Stimulated activated CD4-positive, alpha-beta T cell treated with anti-CD3 and anti-CD28 coated beads, Interleukin-2, amount 100 ng/mL, for 48 hours (primary cell): ENCODE measurements at regions not wholly inside any gene's neighbourhood (a gene's known extent, or its start where the extent isn't known, plus 50 kb on each side); places are given as distances from the start of the nearest gene placed in this dataset.

Experiments used
- DNase-seq, 2 donors: peaks; one replicate each; pipeline ENCODE4 v3.0.0-alpha.2; 2020

DNA sequence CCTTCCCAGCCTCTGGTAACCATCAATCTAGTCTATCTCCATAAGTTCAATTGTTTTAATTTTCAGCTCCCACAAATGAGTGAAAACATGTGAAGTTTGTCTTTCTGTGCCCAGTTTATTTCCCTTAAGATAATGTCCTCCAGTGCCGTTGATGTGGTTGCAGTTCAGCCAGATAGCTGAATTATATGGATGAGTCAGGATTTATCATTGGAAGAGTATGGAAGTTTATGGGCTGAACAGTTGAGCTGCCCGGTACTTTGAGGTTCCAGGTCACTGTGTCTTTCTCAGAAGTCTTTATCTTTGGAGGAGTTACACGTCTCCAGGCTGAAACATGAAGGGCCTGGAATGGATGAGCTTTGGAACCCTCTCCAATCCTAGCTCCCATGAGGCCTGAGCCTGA is 120.1 kb downstream of the ASCL4 start:
- no peak for DNase-seq

DNA sequence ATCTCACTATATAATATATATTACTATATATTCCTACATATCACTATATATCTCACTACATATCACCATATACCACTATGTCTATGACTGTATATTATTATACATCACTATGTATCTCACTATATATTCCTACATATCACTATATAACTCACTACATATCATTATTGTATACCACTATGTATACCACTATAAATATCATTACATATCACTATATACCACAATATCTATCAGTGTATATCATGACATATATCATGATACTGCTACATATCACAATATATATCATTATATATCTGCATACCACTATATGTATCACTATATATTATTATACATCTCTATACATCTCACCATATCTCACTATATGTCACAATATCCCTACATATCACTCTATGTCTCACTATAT is 121.5 kb downstream of the ASCL4 start:
- no peak for DNase-seq

DNA sequence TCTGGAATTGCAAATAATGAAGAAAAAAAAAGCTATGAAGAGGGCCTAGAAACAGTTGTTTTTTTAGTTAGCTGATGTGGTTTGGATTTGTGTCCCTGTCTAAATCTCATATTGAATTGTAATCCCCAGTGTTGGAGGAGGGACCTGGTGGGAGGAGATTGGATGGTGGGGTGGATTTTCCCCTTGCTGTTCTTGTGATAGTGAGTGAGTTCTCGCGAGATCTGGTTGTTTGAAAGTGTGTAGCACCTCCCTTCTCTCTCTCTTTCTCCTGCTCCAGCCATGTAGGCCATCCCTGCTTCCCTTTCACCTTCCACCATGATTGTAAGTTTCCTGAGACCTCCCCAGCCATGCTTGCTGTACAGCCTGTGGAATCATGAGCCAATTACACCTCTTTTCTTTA is 126.1 kb downstream of the ASCL4 start:
- no peak for DNase-seq

DNA sequence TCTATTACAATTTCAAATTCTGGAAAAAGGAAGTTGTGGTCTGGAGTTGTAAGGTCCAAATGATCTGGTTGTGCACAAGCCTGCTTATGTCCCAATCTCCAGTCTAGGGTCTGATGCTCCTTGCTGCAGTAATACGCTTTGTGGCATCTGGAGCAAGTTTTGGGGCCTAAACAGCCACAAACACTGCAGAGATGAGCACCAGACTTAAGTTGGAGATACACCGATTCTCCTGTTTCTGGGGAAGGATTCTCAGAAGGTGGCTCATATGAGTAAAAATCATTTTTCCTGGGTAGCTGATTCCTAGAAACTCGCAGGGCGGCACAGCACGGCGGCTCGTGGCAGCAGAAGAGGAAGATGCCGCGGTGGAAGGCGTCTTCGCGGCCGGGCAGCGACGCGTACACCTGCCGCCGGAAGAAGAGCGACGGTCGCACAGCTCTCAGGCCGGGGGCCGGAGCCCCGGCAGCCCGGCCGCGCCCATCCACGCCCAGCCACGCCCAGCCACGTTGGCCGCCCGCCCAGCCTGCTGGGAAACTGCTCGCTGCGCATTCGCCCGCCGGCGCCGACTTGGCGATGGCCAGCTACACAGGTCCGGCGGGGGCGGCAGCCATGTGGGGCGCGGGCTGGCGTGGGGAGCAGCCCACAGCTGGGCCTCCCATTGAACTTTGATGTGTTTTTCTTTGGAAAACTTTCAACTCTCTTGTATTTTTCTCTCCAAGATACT is 129.0 kb downstream of the ASCL4 start:
- peak; percentile 53 to 63 for DNase-seq

DNA sequence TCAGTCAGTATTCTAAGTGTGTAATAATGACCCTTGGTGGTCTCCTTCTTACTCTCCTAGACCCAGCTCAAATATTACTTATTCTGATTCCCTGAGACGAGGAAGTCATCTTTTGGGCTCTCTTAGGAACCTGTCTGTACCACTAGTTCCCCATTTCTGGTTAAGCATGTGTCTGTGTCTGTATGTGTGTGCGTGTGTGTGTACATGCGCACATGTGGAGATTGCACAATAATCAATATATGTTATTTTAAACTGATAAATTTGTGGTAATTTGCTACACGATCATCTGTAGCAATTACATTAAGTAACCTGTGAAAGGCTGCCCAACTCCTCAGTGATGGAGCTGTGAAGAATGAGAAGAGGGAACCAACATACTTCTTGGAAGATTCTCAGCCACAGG is 132.2 kb downstream of the ASCL4 start:
- no peak for DNase-seq

DNA sequence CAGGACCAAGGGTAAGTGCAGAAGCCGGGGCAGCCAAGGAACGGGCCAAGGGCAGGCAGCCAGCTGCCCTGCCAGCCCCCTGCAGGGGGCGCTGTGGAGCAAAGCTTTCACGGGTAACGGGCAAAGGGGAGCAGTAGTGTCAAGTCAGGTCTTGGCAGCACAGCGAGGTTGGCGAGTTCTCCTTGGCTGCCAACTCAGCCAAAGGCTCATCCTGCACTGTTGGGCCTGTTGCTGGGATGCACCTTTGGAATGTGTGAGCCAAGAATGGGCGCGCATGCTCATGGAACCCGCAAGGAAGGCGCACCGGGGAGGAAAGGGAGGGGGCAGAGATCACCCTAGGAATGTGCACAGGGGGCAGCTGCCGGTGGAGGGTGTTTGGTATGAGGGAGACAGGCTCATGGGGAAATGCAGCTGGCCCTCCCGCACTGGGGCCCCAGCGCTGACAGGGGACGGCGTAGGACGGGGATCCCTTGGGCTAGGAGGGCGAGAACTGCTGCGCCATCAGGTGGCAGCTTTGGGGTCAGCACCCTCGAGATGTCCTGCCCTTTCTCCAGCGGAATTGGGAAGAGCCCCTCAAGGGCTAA is 138.0 kb downstream of the ASCL4 start:
- DNase-seq = peak; percentile 70 to 76

DNA sequence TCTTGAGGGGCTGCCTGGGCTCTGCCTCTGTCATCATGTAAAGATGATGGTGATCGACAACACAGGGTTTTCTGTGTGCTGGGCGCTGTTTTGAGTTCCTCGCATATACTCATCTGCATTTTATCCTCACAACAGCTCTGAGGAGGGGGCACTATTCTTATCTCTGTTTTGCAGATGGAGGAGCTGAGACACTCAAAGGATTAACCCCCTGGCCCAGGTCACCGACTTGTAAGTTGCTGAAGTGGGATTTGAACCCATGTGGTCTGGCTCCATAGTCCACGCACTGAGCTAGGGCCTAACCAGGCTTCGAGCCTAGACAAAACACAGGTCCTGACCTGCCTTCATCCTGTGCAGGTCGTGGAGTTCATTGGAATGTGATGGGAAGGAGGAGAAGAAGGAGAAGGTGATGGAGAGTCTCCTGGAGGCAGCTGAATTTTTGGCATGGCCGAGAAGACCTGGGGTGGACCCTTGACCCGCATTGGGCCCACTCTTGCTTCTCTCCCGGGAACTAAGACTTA is 140.0 kb downstream of the ASCL4 start:
- no peak for DNase-seq

DNA sequence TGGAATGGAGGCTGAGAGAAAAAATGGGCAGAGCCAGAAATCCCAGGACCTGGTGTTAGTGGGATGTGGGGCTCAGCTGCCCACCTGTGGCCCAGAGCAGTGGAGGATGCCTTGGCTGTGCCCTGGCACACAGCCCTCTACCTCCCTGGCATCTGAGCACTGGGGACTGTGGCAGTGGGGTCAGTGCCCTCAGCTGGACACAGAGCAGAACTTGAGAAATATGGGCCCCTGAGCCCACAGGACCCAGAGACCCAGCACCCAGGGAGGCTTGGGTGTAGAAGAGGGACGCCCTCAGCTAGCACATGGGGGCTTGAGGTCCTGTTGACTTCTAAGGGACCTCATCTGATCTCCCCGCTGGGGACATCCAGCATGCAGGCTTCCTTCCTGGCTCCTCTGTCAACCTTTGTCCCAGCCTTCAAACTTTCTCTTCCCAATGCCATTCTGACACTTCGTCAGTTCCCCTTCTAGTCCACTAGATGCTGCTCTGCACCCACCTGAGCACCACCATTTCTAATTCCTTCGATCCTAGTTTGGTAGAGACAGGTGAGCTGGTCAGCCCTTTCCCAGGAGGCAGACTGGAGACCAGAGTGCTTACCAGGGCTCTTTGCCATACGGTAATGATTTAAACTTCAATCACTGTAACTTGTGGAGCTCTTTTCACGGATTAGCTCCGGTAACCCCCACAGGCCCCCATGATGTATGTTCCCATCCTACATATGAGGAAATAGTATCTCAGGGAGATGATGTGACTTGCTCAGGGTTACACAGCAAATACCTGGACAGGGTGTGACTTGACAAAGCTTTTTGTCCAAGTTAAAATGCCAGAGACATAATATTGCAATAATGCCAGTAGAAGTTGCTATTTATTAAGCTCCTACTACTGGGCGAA is 143.7 kb downstream of the ASCL4 start:
- no peak for DNase-seq

DNA sequence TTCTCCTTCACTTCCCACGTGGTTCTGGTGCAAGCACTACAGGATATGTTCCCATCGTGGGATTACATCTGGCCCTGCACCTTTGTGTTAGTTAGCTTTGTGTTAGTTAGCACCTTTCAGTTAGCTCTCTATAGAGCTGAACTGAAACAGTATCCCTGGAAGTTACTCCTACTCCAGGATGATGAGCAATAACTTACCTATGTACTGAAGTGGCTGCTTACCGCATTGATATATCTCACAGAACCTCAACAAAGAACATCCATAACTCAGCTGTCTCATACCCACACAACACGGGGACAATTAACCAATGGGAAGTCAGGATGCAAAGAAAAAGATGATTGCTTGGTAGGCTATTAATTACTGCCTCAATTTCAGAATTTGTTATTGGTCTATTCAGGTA is 146.6 kb downstream of the ASCL4 start:
- no peak for DNase-seq

DNA sequence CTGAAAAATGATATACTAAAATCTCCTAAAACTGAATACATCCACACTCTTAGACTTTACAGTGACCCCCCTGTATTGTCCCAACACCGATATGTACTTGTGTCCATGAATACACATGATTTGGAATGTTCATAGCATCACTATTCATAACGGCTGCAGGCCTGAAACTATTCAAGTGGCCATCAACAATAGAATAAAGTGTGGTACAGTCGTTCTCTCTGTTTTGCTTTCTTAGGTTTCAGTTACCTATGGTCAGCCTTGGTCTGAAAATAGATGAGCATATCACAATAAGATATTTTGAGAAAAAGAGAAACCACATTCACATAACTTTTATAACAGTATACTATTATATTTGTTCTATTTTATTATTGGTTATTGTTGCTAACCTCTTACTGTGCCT is 150.6 kb downstream of the ASCL4 start:
- no peak for DNase-seq

DNA sequence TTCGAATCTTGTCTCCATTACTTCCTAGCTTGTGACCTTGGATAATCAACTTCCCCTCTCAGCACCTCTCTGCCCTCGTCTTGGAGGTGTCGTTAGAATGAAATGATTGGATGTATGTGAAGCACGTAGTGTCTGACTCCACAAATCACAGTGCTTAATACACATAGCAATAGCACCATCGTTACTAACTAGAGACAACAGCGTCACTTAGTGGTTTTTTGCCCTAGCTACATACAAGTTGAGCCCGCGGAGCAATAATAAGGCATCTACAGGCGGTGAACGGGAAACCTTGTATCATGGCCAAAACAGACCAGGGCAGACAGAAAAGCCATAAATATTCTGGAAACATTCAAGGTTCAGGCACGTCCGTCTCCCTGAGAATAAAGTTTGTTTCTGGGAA is 154.9 kb downstream of the ASCL4 start:
- no peak for DNase-seq

DNA sequence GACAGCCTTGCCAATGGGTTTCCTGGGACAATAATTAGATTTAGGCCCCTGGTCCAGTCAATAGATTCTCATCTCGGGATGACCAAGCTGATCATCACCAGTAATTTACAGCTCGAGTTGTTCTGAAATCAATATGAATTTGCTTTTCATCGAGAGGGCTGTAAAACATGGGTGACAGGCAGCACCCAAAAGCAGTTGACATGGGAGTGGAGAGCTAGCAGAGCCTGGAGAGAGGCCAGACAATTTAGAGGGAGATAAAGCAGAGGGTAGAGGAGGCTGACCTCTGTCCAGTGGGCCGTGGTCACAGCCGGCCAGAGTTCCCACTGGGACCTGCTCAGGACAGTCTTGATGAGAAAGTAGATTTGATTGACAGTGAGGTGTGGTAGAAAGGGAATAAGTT is 157.3 kb downstream of the ASCL4 start:
- no peak for DNase-seq

DNA sequence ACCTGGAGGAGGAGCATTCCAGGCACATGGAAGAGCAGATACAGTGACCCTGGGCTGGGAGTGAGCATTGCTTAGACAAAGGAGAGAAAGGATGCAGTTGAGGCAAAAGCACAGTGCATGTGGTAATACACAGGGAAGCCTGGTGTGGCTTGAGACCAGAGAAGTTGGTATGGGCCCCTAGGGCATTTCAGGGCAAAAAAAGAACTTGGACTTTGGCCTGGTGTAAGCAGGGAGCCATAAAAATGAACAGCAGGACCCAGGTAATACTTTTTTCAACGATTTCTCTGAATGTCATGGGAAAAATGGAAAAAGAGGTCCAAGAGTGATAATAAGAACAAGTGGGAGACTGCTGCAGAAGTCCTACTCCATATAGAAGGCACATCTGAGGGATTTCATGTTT is 163.9 kb downstream of the ASCL4 start:
- DNase-seq = no peak

DNA sequence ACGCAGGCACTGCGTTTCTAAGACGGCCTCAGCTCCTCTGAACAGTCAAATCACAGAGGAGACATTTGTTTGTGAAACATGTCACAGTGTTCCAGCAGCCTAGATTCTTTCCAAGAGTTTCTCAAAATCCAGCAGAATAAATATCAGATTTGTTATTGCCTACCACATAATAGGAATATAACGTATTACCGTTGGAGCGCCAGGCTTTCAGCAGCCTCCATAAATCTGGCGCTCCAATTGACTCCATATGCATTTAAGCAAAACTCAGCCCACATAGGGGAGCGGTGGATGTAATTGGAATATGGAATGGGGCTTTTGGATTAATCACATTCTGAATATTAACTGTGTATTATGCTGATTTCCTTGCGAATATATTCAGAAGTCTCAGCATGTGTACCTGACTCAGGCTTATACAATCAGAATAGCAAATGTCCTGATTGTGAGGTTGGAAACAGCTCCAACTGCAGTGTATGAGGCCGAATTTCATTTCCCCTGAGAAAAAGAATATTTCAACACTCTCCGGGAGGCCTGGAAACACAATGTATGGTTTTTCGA is 174.0 kb downstream of the ASCL4 start:
- no peak for DNase-seq

DNA sequence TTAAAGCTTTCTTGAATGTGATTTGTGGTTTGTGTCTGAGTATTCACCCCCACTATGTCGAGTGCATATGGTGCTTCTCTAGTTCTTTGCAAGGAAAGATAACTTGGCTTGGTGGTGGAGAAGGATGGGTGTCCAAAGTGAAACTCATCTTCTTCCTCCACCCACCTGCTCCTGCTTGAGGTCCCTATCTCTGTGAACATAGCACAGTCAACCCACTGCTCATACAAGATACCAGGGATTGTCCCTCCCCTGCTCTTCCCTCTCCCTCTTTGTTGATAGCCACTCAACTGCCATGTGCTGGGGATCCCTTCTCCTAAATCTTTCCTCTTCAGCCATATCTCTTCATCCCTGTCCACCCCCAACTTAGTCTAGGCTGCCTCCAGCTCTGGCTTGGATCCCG is 176.5 kb downstream of the ASCL4 start:
- no peak for DNase-seq

DNA sequence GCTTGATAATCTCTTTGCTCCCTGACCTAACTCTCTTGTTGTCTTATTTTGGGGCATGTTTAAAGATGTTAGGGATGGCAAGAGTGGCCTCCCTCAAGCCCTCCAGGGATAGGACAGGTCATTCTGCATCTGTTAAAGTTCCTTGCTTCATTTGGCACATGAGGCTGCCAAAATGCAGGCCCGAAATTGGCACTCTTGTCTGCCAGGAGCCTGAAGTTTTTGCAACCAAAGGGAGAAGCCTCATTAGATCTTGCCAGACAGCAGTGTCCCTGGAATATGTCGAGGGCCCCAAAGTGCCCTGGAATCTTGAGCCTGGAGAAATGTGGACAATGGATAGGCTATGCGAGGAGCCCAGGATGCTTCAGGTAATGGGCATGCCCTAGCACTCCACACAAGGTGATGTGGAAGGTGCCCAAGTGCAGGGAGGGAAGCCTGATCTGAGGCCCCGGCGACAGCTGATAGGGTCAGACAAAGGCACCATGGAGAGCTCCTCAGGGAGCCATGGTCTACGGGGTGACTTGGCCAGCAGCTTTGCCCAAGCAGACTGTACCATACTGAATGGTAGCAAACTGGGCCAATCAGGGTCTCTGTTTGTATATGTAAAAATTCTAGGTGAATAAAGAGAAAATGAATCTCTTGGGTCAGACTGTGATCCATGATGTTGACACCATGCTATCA is 173.0 kb upstream of the WSCD2 start:
- DNase-seq = no peak

DNA sequence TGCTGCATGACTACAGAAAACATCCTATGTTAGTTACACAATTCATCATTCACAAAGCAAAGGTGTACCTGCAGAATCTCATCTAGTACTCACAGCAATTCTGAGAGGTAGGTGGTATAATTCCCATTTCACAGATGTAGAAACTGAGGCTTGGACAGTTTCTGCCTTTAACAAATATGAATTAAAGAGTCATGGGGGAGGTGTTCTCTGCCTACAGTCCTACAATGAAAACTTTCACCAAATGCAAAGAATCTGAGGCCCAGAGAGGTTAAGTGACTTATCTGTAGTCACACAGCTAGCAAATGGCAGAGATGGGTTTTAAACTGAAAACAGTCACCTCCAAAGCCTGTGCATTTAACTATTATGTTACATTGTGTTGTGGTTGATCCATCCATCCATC is 171.6 kb upstream of the WSCD2 start:
- DNase-seq = no peak

DNA sequence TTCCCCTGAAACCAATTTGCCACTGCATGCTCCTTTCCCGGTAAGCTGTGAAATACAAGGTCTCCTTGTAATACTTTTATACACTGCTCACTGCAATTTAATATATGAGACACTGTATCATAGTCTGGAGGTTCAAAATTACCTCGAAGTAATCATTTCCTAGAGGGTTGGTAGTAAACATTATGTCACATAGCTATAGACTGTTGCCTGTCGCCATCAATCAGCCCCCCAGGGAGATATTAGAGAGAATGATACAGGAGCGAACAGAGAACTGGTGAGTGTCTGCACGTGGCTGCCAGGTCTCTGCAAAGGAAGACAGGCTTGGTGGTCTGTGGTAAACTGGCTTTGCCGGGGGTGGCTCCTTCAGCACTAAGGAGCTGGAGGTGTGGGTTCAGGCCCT is 165.5 kb upstream of the WSCD2 start:
- no peak for DNase-seq

DNA sequence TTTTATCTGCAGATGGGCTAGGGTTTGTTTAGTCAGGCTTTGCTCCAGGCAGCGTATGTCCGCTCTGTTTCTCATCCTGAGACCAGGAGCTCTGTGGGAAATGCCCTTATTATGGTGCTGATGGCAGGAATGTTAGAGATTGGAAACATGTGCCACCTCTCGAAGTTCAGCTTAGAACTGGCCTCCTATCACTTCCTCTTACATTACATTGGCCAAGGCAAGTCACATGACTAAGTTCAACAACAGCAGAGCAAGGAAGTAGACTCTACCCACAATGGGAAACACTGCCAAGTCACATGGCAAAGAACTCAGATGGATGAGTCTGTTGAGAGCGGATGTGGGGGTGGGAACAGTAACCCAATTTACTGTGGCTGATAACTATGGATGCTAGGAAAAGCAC is 161.9 kb upstream of the WSCD2 start:
- no peak for DNase-seq

DNA sequence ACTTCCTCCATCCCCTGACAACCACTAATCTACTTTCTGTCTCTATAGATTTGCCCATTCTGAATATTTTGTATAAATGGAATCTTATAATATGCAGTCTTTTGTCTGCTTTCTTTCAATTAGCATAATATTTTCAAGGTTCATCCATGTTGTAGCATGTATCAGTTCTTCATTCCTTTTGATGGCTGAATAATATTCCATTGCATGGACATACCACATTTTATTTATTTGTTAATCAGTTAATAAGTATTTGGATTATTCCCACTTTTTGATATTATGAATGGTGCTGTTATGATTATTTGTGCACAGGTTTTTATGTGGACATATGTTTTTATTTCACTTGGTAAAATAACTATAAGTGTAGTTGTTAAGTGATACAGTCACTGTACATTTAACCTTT is 155.1 kb upstream of the WSCD2 start:
- DNase-seq = no peak

DNA sequence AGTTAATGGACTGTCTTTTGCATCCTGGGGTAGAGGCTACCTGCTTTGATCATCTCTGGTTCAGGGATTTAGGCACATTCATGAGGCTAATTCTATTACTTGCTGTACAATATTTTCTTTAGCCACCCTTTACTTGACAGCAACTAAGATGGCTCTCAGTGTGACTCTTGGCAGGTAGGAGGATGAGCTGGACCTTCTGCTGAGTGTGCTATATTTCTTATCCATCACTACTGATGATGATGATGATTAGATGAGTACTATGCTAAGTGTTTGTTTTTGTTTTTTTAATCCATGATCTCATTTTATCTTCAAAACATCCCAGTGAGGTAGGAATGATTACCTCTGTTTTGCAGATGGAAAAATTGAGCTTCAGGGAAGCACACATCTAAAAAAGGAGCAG is 152.8 kb upstream of the WSCD2 start:
- no peak for DNase-seq

DNA sequence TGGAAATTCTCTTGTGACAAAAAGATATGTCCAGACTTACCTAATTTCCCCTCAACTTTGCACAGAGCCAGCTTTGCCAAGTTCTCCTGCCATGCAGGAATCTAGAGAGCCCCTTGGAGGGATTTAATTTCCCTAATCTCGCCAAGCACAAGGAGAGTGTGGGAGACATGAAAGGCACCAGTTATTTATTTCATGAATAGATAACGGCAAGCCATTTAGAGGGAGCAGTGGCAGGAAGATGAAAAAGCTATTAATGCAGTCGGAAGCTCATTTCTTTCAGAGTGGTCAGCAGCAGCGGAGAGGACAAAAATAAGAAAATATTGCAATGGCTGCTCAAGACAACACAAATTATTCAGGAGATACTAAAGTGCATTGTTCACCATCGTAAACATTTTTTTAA is 150.9 kb upstream of the WSCD2 start:
- DNase-seq = no peak

DNA sequence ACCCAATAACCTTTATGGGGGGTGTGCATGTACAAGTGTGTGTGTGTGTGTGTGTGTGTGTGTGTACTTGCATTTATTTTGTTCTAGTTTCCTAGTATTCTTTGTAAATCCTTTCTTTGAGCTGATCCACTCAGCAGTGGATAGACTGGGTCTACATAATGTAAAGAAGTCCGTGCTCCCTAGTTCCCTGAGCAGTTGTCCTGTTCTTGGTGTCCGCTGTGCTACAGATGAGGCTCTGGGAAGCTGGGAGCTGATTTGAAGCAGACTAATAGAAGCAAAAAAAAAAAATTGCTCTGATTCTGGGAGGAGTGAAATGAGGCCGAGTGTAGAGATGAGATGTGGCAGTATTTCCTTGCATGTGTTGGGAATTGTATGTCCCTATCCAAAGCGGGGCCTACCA is 150.4 kb upstream of the WSCD2 start:
- DNase-seq = no peak
